CD4-positive, alpha-beta T cell (primary cell): ENCODE measurements at regions not wholly inside any gene's neighbourhood (a gene's known extent, or its start where the extent isn't known, plus 50 kb on each side); places are given as distances from the start of the nearest gene placed in this dataset.

Experiments used
- ATAC-seq: fragments of 200-7000 bp; cut with Tn5 transposase; one replicate; pipeline ENCODE4 v1.10.0; 2022; ENCODE audit warnings: mild to moderate bottlenecking; ENCODE audit not compliant: poor library complexity
- CTCF ChIA-PET: fragments of 350-600 bp; sonication (Branson Sonifier 250); formaldehyde crosslinking; loops from one replicate; lab custom pipeline; 2021; ENCODE audit warnings: antibody characterized with exemption, inconsistent platforms; lab: Charles Lee
- POLR2A ChIA-PET: fragments of 350-600 bp; sonication (Branson Sonifier 250); formaldehyde crosslinking; loops from one replicate; lab custom pipeline; 2021; ENCODE audit warnings: antibody characterized with exemption, inconsistent platforms; lab: Charles Lee
- DNase-seq, 14 experiments: peaks; one replicate each; pipeline ENCODE4 v3.0.0-alpha.2; 2013 to 2020; ENCODE audit warnings: mixed read lengths in 2 of 14
- H3K27ac ChIP-seq, 2 donors: one replicate each; pipeline versions ENCODE4 v1.5.1 to v1.7.0; 2013; ENCODE audit warnings: low read length in 2 of 2, low read depth in 1 of 2, mild to moderate bottlenecking in 1 of 2
- H3K27me3 ChIP-seq, 2 experiments: 1 replicate in 1 of 2; 2 replicates in 1 of 2; pipeline versions ENCODE4 v1.6.1 to v1.7.0; 2013; ENCODE audit warnings: low read length in 2 of 2, control low read depth in 1 of 2, mild to moderate bottlenecking in 1 of 2, moderate library complexity in 1 of 2; ENCODE audit not compliant: insufficient read depth in 2 of 2, control insufficient read depth in 1 of 2
- H3K36me3 ChIP-seq: one replicate; pipeline ENCODE4 v1.6.1; 2013; ENCODE audit warnings: low read length, control low read depth; ENCODE audit not compliant: insufficient read depth
- H3K4me1 ChIP-seq: one replicate; pipeline ENCODE4 v1.6.1; 2013; ENCODE audit warnings: low read length, control low read depth; ENCODE audit not compliant: insufficient read depth
- H3K4me3 ChIP-seq: one replicate; pipeline ENCODE4 v1.5.1; 2013; ENCODE audit warnings: mild to moderate bottlenecking, low read length, moderate library complexity
- H3K9me3 ChIP-seq, 2 experiments: 1 replicate in 1 of 2; 2 replicates in 1 of 2; pipeline versions ENCODE4 v1.6.1 to v1.7.0; 2013; ENCODE audit warnings: low read length in 2 of 2, mild to moderate bottlenecking in 2 of 2, control low read depth in 1 of 2, moderate library complexity in 1 of 2; ENCODE audit not compliant: control insufficient read depth in 1 of 2, insufficient read depth in 1 of 2
- H3K27ac Mint-ChIP-seq: one replicate; pipeline ENCODE4 v1.8.0; 2020; ENCODE audit warnings: mixed read lengths
- H3K27me3 Mint-ChIP-seq: one replicate; pipeline ENCODE4 v1.8.0; 2021; ENCODE audit warnings: mixed read lengths
- H3K36me3 Mint-ChIP-seq: one replicate; pipeline ENCODE4 v1.8.0; 2021; ENCODE audit warnings: low read depth, mixed read lengths
- H3K4me1 Mint-ChIP-seq: one replicate; pipeline ENCODE4 v1.8.0; 2021; ENCODE audit warnings: low read depth, mixed read lengths
- H3K4me3 Mint-ChIP-seq: one replicate; pipeline ENCODE4 v1.8.0; 2020; ENCODE audit warnings: mild to moderate bottlenecking, mixed read lengths
- H3K9me3 Mint-ChIP-seq: one replicate; pipeline ENCODE4 v1.8.0; 2020; ENCODE audit warnings: mixed read lengths
- CTCF ChIP-seq: fragments of 200-600 bp; IDR thresholded peaks from one replicate; pipeline ENCODE4 v1.8.0; 2022; ENCODE audit warnings: antibody characterized with exemption, mild to moderate bottlenecking
- intact Hi-C, 2 experiments: fragments of 100-400 bp; cut with DNase I in 1 of 2; cut with micrococcal nuclease in 1 of 2; formaldehyde crosslinking; loops; one replicate each; pipeline versions ENCODE4 v1.15.1 to v1.9.0; 2023 to 2025; cut with DNase I, micrococcal nuclease

DNA sequence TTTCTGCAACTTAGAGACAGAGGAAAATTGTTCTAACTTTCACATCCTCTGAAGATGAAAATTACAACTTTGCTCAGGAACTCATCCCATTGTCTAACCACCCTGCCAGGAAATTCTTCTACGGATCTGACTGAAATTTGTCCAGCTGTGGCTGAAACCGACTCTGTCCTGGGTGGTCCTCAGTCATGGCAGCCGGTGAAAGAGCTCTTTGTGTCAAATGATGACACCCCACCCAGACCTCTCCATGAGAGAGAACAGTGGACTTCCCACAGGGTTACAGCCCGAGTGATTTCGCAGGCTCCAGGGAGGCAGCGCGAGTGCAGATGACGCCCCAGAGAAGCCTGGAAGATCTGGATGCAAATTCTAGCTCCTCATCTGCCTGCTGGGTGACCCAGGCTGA lies 65.1 kb upstream of the TRIB2 start:
- Mint-ChIP-seq H3K4me1 (peaks cover 3% of the 10 kb centered on the region), H3K27ac (no peak overlapping the region), H3K4me3 (no peak overlapping the region), H3K27me3 (no peaks in the 10 kb centered on the region), H3K9me3 (no peaks in the 10 kb centered on the region), H3K36me3 (no peaks in the 10 kb centered on the region)
- POLR2A ChIA-PET: no interaction called here
- Histone ChIP-seq H3K27ac (no peak overlapping the region), H3K9me3 (peaks cover 2 to 4% of the 10 kb centered on the region in 2 experiments), H3K4me1 (no peaks in the 10 kb centered on the region), H3K27me3 (no peaks in the 10 kb centered on the region), H3K4me3 (no peak overlapping the region), H3K36me3 (no peaks in the 10 kb centered on the region)
- CTCF ChIA-PET: interaction anchor here (1.4 kb wide), 1 partner anchor 11 kb away, joined by 4 read pairs; no protein-coding TSS in a partner anchor
- no peak for DNase-seq
- intact Hi-C loops: no loop called here
- ATAC-seq: no peak
- no peak for TF ChIP-seq CTCF

DNA sequence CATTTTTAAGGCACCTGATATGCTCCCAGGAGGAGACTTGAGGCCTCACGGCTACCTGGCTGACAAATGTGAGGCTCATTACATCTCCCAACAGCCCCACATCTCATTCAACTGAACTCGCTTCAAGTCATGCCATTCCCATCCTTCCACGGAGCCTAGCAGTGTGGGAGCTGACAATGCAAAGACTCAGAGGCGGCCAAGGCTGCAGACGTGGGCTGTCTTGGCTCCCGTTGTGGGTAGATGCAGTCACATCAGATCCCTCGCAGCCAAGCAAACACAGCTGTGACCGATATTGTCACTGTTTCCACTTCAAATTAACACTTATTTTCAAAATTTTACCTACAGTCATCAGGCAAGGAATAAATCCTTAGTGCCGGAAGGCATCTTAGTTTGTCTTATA lies 64.0 kb upstream of the TRIB2 start:
- H3K27me3 ChIP-seq: no peaks in the 10 kb centered on the region
- H3K9me3 ChIP-seq: no peaks in the 10 kb centered on the region
- H3K36me3 ChIP-seq: no peaks in the 10 kb centered on the region
- CTCF ChIA-PET: interaction anchor here (0.9 kb wide), 1 partner anchor 765 kb away, joined by 3 read pairs; no protein-coding TSS in a partner anchor
- ATAC-seq (no peak), DNase-seq (no peak)
- Mint-ChIP-seq H3K36me3 (no peaks in the 10 kb centered on the region), H3K27me3 (no peaks in the 10 kb centered on the region), H3K27ac (no peak overlapping the region), H3K9me3 (no peaks in the 10 kb centered on the region), H3K4me1 (peaks cover 6% of the 10 kb centered on the region), H3K4me3 (no peak overlapping the region)
- POLR2A ChIA-PET: no interaction called here
- H3K4me3 ChIP-seq: no peak overlapping the region
- no peak for TF ChIP-seq CTCF
- H3K4me1 ChIP-seq: peaks cover 3% of the 10 kb centered on the region
- H3K27ac ChIP-seq: no peak overlapping the region
- intact Hi-C loops: no loop called here

- no peak for TF ChIP-seq CTCF
- Histone ChIP-seq H3K36me3 (no peaks in the 10 kb centered on the region), H3K27ac (no peak overlapping the region), H3K4me1 (peaks cover 4% of the 10 kb centered on the region), H3K9me3 (no peaks in the 10 kb centered on the region), H3K27me3 (no peaks in the 10 kb centered on the region), H3K4me3 (no peak overlapping the region)
- DNase-seq (no peak), ATAC-seq (no peak)
- no peak overlapping the region for H3K27ac Mint-ChIP-seq
- ChIA-PET POLR2A (interaction anchor here (0.6 kb wide), 1 partner anchor 32 kb away, joined by 3 read pairs; no protein-coding TSS in a partner anchor), CTCF (no interaction called here)
- no peaks in the 10 kb centered on the region for H3K9me3 Mint-ChIP-seq
- no peaks in the 10 kb centered on the region for H3K27me3 Mint-ChIP-seq
- no peak overlapping the region for H3K4me3 Mint-ChIP-seq
- intact Hi-C loops: no loop called here
- no peaks in the 10 kb centered on the region for H3K36me3 Mint-ChIP-seq
- H3K4me1 Mint-ChIP-seq: peaks cover 16% of the 10 kb centered on the region
Measured at GRCh38 chr2:12657560-12657959, 59.2 kb upstream of the TRIB2 start.
